SJSA1 (cell line): ENCODE measurements at regions not wholly inside any gene's neighbourhood (a gene's known extent, or its start where the extent isn't known, plus 50 kb on each side); places are given as distances from the start of the nearest gene placed in this dataset.
"Not testable (repeated sequence)": the region's sequence is repeated elsewhere in the genome, so short reads cannot be mapped to it uniquely, and the experiment has no call there.

Source experiments
- DNase-seq, 2 experiments: peaks; one replicate each; pipeline ENCODE4 v3.0.0-alpha.2; 2015 to 2020; ENCODE audit warnings: low spot score in 2 of 2, low read depth in 1 of 2
- H3K27ac ChIP-seq: fragments of 250-450 bp; sonication (Bioruptor Pico); 2 replicates; pipeline ENCODE4 v1.5.1; 2020; ENCODE audit warnings: mild to moderate bottlenecking, moderate library complexity
- H3K27me3 ChIP-seq: fragments of 250-450 bp; sonication (Bioruptor Pico); replicated peaks from 2 replicates; pipeline ENCODE4 v1.5.1; 2020; ENCODE audit warnings: mild to moderate bottlenecking, moderate library complexity
- H3K36me3 ChIP-seq: fragments of 250-450 bp; sonication (Bioruptor Pico); 2 replicates; pipeline ENCODE4 v1.5.1; 2020; ENCODE audit warnings: mild to moderate bottlenecking
- H3K4me1 ChIP-seq: fragments of 250-450 bp; sonication (Bioruptor Pico); replicated peaks from 2 replicates; pipeline ENCODE4 v1.6.1; 2021; ENCODE audit warnings: mild to moderate bottlenecking
- H3K4me3 ChIP-seq: fragments of 250-450 bp; sonication (Bioruptor Pico); 2 replicates; pipeline ENCODE4 v1.5.1; 2020; ENCODE audit warnings: mild to moderate bottlenecking
- H3K9me3 ChIP-seq: fragments of 250-450 bp; sonication (Bioruptor Pico); replicated peaks from 2 replicates; pipeline ENCODE4 v1.5.1; 2020; ENCODE audit warnings: mild to moderate bottlenecking

GRCh38 chr2:49687918-49688317 is 533.6 kb upstream of the FSHR start:
- DNase-seq = no peak
- no peak overlapping the region for H3K27ac ChIP-seq
- no peak overlapping the region for H3K4me3 ChIP-seq
- H3K4me1 ChIP-seq = no peaks in the 10 kb centered on the region
- H3K36me3 ChIP-seq = no peaks in the 10 kb centered on the region
- no peaks in the 10 kb centered on the region for H3K27me3 ChIP-seq
- no peaks in the 10 kb centered on the region; the same call in 1 of the 2 replicates for H3K9me3 ChIP-seq

DNA sequence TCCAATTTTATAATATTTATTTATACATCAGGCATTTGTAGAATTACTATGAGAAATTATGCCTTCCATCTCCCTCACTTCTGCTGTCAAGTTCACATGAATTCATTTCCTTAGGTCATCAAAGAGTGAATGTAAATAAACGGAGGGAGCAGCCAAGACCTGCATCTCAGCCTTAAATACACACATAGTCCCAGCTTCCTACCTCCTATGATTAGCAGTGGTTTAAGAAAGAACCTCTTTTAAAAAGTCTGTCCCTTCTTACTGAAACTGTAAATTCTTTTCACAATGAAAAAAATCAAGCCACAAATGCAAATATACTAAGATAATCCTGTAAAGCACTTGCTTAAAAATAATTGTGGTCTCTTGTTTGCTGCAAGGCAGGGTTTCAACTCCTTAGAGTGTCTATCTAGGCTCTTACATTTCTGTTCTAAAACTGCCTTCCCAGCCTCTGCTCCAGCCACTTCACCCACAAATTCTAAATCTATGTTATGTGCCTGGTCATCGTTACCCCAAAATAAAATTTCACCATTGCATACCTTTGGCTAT is 532.7 kb upstream of the FSHR start:
- no peak for DNase-seq
- no peak overlapping the region for H3K4me3 ChIP-seq
- no peaks in the 10 kb centered on the region; the same call in 1 of the 2 replicates for H3K9me3 ChIP-seq
- H3K36me3 ChIP-seq = no peaks in the 10 kb centered on the region
- no peaks in the 10 kb centered on the region for H3K4me1 ChIP-seq
- no peak overlapping the region for H3K27ac ChIP-seq
- no peaks in the 10 kb centered on the region for H3K27me3 ChIP-seq

GRCh38 chr2:49686291-49686690 is 532.0 kb upstream of the FSHR start:
- no peak overlapping the region for H3K27ac ChIP-seq

GRCh38 chr2:49677227-49677626 is 522.9 kb upstream of the FSHR start:
- H3K36me3 ChIP-seq = no peaks in the 10 kb centered on the region
- no peak overlapping the region for H3K27ac ChIP-seq
- no peak overlapping the region for H3K4me3 ChIP-seq
- DNase-seq = no peak
- no peaks in the 10 kb centered on the region for H3K9me3 ChIP-seq
- no peaks in the 10 kb centered on the region for H3K4me1 ChIP-seq
- H3K27me3 ChIP-seq = no peaks in the 10 kb centered on the region

More at GRCh38 chr2:49686291-49686690, 532.0 kb upstream of the FSHR start:
- Histone ChIP-seq H3K4me1 (no peaks in the 10 kb centered on the region), H3K36me3 (no peaks in the 10 kb centered on the region), H3K4me3 (no peak overlapping the region), H3K27me3 (no peaks in the 10 kb centered on the region), H3K9me3 (no peaks in the 10 kb centered on the region; the same call in 1 of the 2 replicates)
- DNase-seq = no peak

DNA sequence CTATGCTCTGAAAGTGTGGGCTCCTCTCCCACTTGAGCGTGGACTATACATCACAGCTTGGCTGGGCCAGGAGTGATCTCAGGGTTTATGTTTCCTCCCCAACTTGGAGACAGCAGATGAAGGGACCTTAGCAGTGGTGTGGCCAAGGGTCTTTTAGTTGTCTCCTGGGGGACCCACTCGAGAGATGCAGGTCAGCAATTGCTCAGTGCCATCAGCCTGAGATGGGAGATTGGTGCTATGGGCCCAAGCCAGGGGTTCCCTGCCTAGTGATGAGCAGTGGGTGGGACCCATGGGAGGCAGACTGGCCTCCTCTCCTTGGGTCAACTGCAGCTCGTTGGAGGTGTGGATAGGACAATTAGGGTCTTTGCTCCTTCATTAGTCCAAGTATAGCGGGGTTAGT is 510.5 kb upstream of the FSHR start:
- no peak overlapping the region for H3K4me3 ChIP-seq
- no peaks in the 10 kb centered on the region for H3K27me3 ChIP-seq
- 0 out of 2 replicates have a peak, but pooled peaks cover 4% of the 10 kb centered on the region for H3K9me3 ChIP-seq
- no peaks in the 10 kb centered on the region for H3K4me1 ChIP-seq
- H3K27ac ChIP-seq = no peak overlapping the region
- no peak for DNase-seq
- H3K36me3 ChIP-seq = no peaks in the 10 kb centered on the region

DNA sequence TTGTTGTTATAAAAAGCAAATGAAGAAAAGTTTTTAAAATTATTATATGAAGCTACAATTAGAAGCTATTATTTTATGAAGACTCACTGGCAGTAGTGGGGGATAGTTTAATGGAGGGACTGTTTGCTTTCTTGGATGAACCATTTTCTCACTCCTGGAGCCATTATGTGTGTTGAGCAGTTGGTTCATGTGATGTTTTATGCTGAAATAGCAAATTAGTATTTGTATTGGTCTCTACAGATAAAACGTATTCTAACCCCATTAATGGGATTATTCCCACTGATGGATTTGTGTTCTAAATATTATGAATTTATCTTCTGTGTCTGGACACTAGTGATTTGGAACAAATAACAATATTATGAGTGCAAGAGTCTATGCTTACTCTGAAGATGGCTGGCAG is 507.5 kb upstream of the FSHR start:
- Histone ChIP-seq H3K4me3 (no peak overlapping the region), H3K27ac (no peak overlapping the region), H3K36me3 (no peaks in the 10 kb centered on the region), H3K9me3 (0 out of 2 replicates have a peak, but pooled peaks cover 4% of the 10 kb centered on the region), H3K27me3 (no peaks in the 10 kb centered on the region), H3K4me1 (no peaks in the 10 kb centered on the region)
- no peak for DNase-seq

GRCh38 chr2:49656853-49657252 is 502.5 kb upstream of the FSHR start:
- Histone ChIP-seq H3K9me3 (no peaks in the 10 kb centered on the region), H3K36me3 (no peaks in the 10 kb centered on the region), H3K4me1 (no peaks in the 10 kb centered on the region), H3K27ac (no peak overlapping the region), H3K4me3 (no peak overlapping the region), H3K27me3 (no peaks in the 10 kb centered on the region)
- DNase-seq = no peak

DNA sequence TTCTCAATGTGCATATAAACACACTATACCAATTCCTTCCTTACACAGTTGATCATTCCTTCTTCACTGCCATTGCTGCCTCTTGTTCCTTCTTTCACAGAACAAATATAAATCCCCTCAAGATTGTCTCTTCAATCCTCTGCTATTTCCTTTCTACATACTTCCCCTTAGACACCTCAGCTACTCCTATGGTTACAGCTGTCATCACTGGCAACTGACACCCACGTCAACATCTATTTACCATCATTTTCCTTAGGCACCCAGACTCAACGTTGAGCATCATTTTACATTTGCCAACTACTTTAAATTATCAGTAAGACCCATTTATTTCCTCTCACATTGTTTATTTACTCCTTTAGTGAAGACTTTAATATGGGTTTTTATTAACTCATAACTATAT is 488.8 kb upstream of the FSHR start:
- H3K4me1 ChIP-seq = no peaks in the 10 kb centered on the region

GRCh38 chr2:49640630-49641029 is 486.3 kb upstream of the FSHR start:
- no peak overlapping the region for H3K27ac ChIP-seq
- H3K4me1 ChIP-seq = no peaks in the 10 kb centered on the region
- no peak overlapping the region for H3K4me3 ChIP-seq
- no peaks in the 10 kb centered on the region for H3K9me3 ChIP-seq
- no peaks in the 10 kb centered on the region for H3K27me3 ChIP-seq
- H3K36me3 ChIP-seq = no peaks in the 10 kb centered on the region
- DNase-seq = no peak

More for the DNA sequence above, 488.8 kb upstream of the FSHR start:
- DNase-seq = no peak
- Histone ChIP-seq H3K36me3 (no peaks in the 10 kb centered on the region), H3K27ac (no peak overlapping the region), H3K9me3 (no peaks in the 10 kb centered on the region), H3K27me3 (no peaks in the 10 kb centered on the region), H3K4me3 (no peak overlapping the region)

- no peaks in the 10 kb centered on the region; the same call in 1 of the 2 replicates for H3K9me3 ChIP-seq
- H3K27me3 ChIP-seq = no peaks in the 10 kb centered on the region
- no peak overlapping the region for H3K4me3 ChIP-seq
- H3K36me3 ChIP-seq = no peaks in the 10 kb centered on the region
- no peak overlapping the region for H3K27ac ChIP-seq
- no peaks in the 10 kb centered on the region for H3K4me1 ChIP-seq
- DNase-seq = no peak
Observed at GRCh38 chr2:49621016-49621415, 466.7 kb upstream of the FSHR start.

GRCh38 chr2:49619804-49620203 is 465.5 kb upstream of the FSHR start:
- Histone ChIP-seq H3K36me3 (no peaks in the 10 kb centered on the region), H3K4me3 (no peak overlapping the region), H3K27me3 (no peaks in the 10 kb centered on the region), H3K27ac (no peak overlapping the region), H3K4me1 (no peaks in the 10 kb centered on the region), H3K9me3 (no peaks in the 10 kb centered on the region)
- no peak for DNase-seq

DNA sequence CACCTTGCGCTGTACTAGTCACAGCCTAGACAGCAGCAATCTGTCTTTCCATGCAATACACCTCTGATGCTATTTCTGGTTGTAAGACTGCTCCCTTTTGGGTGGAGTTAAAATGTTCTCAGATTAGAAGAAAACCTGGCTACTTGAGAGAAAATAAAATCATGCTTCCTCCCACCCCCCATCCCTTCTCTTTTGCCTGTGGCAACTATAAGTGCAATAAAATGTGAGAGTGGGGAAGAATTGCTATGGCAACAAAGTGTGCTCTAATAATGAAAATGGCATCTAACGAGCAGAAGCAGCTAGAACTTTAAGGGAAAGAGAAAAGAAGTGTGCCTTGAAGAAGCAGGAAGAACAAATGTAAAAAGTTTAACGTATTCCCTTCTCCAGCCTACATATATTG is 464.2 kb upstream of the FSHR start:
- H3K27ac ChIP-seq = no peak overlapping the region
- no peaks in the 10 kb centered on the region for H3K9me3 ChIP-seq
- no peak overlapping the region for H3K4me3 ChIP-seq

GRCh38 chr2:49616800-49617199 is 462.5 kb upstream of the FSHR start:
- Histone ChIP-seq H3K27me3 (no peaks in the 10 kb centered on the region), H3K4me1 (no peaks in the 10 kb centered on the region), H3K27ac (no peak overlapping the region), H3K36me3 (no peaks in the 10 kb centered on the region), H3K9me3 (no peaks in the 10 kb centered on the region), H3K4me3 (no peak overlapping the region)
- no peak for DNase-seq

More for the DNA sequence above, 464.2 kb upstream of the FSHR start:
- no peaks in the 10 kb centered on the region for H3K27me3 ChIP-seq
- DNase-seq = no peak
- no peaks in the 10 kb centered on the region for H3K4me1 ChIP-seq
- no peaks in the 10 kb centered on the region for H3K36me3 ChIP-seq

DNA sequence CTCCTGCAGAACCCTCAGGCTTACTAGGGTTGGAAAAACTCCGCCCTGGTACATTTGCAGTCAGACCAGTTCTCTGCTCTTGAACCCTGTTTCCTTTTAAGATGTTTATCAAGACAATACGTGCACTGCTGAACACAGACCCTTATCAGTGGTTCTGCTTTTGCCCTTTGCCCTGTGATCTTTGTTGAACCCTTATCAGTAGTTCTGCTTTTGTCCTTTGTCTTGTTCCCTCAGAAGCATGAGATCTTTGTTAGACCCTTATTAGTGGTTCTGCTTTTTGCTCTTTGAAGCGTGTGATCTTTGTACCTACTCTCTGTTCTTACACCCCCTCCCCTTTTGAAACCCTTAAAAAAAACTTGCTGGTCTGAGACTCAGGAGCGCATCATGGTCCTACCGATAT is 457.5 kb upstream of the FSHR start:
- H3K27me3 ChIP-seq, H3K4me1 ChIP-seq, DNase-seq, H3K4me3 ChIP-seq, H3K36me3 ChIP-seq, H3K27ac ChIP-seq, H3K9me3 ChIP-seq: not testable (repeated sequence)

DNA sequence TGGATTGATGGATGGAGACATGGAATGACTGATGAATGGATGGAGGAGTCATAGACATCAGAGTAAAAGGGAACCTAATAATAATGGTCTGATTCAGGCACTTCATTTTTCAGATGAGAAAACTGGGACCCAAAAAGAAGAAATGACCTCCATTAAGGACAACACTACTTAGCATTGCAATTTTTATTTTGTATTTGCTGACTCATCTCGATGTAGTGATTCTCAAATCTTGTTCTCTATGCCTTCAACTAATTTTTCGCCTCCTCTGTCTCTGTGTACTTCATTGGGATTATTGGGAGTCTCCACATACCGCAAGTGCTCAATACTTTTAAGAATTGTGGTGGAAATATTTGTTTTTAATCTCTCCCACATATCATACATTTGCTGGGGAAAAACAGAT is 446.2 kb upstream of the FSHR start:
- Histone ChIP-seq H3K36me3 (no peaks in the 10 kb centered on the region), H3K27ac (no peak overlapping the region), H3K4me1 (no peaks in the 10 kb centered on the region), H3K4me3 (no peak overlapping the region), H3K27me3 (no peaks in the 10 kb centered on the region), H3K9me3 (no peaks in the 10 kb centered on the region; the same call in 1 of the 2 replicates)
- no peak for DNase-seq
